ENCODE measurements at regions not wholly inside any gene's neighbourhood (a gene's known extent, or its start where the extent isn't known, plus 50 kb on each side); places are given as distances from the start of the nearest gene placed in this dataset.

DNA sequence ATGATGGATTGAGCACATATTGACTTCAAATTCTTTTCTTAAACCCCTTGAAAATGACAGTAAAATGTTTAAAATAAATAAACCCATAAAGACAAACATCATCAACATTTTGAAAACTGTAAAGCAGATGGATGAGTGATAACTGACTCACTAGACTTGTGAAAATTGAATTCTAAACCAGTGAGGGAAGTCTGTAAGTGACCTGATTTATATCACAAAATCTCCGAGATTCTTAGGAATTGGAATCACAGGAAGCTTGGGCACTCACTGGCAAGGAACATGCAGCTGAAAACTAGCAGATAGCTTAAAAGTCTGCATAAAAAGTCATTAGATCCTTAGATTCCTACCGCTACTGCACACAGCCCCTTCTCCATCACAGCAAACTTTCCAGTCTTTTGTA lies 51.3 kb upstream of the TSC22D1 start:
- Histone ChIP-seq H3K27ac (ENCODE audit: low read length) (no peak overlapping the region), H3K36me3 (ENCODE audit: control insufficient read depth, insufficient read depth, low read length) (no peaks in the 10 kb centered on the region), H3K4me3 (ENCODE audit: low read depth in 2 of 2, low read length in 2 of 2) (no peak overlapping the region), H3K27me3 (ENCODE audit: control insufficient read depth, insufficient read depth, low read length) (no peaks in the 10 kb centered on the region; the same call in 1 of the 2 replicates), H3K9me3 (ENCODE audit: control insufficient read depth, insufficient read depth, low read depth, low read length) (no peaks in the 10 kb centered on the region), H3K4me1 (ENCODE audit: control insufficient read depth, insufficient read depth, low read length) (no peaks in the 10 kb centered on the region)
- POLR2A ChIA-PET, result no interaction called here
- DNase-seq (ENCODE audit: low read depth, low spot score) (no peak), ATAC-seq (no peak)
- intact Hi-C loops (cut with micrococcal nuclease; ENCODE audit: unreplicated experiment) (no loop called here), in situ Hi-C loops (cut with HindIII; ENCODE audit: low pct_unique_long_range_greater_than_20kb, low sequenced_read_pairs) (no loop called here)
- TF ChIP-seq SIN3A (IDR thresholded peaks at IDR 0.05; ENCODE audit: borderline replicate concordance, insufficient read depth, low read depth, low read length) (no peak), TCF7L2 (IDR thresholded peaks at IDR 0.05; ENCODE audit: low read depth, low read length) (no peak)
- TF ChIP-seq, protein P1, sequence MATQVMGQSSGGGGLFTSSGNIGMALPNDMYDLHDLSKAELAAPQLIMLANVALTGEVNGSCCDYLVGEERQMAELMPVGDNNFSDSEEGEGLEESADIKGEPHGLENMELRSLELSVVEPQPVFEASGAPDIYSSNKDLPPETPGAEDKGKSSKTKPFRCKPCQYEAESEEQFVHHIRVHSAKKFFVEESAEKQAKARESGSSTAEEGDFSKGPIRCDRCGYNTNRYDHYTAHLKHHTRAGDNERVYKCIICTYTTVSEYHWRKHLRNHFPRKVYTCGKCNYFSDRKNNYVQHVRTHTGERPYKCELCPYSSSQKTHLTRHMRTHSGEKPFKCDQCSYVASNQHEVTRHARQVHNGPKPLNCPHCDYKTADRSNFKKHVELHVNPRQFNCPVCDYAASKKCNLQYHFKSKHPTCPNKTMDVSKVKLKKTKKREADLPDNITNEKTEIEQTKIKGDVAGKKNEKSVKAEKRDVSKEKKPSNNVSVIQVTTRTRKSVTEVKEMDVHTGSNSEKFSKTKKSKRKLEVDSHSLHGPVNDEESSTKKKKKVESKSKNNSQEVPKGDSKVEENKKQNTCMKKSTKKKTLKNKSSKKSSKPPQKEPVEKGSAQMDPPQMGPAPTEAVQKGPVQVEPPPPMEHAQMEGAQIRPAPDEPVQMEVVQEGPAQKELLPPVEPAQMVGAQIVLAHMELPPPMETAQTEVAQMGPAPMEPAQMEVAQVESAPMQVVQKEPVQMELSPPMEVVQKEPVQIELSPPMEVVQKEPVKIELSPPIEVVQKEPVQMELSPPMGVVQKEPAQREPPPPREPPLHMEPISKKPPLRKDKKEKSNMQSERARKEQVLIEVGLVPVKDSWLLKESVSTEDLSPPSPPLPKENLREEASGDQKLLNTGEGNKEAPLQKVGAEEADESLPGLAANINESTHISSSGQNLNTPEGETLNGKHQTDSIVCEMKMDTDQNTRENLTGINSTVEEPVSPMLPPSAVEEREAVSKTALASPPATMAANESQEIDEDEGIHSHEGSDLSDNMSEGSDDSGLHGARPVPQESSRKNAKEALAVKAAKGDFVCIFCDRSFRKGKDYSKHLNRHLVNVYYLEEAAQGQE (IDR thresholded peaks at IDR 0.05; ENCODE audit: insufficient read depth in 1 of 2, low read depth in 2 of 2, low read length in 1 of 2), result no peak
- TF ChIP-seq, protein P2, sequence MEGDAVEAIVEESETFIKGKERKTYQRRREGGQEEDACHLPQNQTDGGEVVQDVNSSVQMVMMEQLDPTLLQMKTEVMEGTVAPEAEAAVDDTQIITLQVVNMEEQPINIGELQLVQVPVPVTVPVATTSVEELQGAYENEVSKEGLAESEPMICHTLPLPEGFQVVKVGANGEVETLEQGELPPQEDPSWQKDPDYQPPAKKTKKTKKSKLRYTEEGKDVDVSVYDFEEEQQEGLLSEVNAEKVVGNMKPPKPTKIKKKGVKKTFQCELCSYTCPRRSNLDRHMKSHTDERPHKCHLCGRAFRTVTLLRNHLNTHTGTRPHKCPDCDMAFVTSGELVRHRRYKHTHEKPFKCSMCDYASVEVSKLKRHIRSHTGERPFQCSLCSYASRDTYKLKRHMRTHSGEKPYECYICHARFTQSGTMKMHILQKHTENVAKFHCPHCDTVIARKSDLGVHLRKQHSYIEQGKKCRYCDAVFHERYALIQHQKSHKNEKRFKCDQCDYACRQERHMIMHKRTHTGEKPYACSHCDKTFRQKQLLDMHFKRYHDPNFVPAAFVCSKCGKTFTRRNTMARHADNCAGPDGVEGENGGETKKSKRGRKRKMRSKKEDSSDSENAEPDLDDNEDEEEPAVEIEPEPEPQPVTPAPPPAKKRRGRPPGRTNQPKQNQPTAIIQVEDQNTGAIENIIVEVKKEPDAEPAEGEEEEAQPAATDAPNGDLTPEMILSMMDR (IDR thresholded peaks at IDR 0.05), result no peak
- no TSS peak for BruUV-seq (replicated peaks)
- CTCF ChIA-PET, result no interaction called here

DNA sequence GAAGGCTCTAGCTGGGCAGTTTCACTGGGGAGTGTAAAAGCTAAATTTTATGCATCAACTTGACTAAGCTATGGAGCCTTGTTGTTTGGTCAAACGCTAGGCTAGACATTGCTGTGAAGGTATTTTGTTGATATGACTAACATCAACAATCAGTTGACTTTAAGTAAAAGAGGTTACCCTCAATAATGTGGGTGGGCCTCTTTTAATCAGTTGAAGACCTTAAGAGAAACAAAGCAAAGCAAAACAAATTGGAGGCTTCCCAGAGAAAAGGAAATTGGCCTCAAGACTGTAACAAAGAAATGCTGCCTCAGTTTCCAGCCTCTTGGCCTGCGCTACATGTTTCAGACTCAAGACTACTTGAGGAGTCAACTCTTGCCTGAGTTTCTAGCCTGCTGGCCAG lies 50.0 kb upstream of the TSC22D1 start:
- H3K36me3 ChIP-seq (ENCODE audit: control insufficient read depth, insufficient read depth, low read length), result no peaks in the 10 kb centered on the region
- H3K27me3 ChIP-seq (ENCODE audit: control insufficient read depth, insufficient read depth, low read length), result no peaks in the 10 kb centered on the region; the same call in 1 of the 2 replicates
- TF ChIP-seq POLR2AphosphoS5 (IDR thresholded peaks at IDR 0.05; ENCODE audit: low read depth, low read length), result no peak
- no peak for TF ChIP-seq TCF7L2 (IDR thresholded peaks at IDR 0.05; ENCODE audit: low read depth, low read length)
- ChIA-PET POLR2A (no interaction called here), CTCF (no interaction called here)
- intact Hi-C loops (cut with micrococcal nuclease; ENCODE audit: unreplicated experiment) (no loop called here), in situ Hi-C loops (cut with HindIII; ENCODE audit: low pct_unique_long_range_greater_than_20kb, low sequenced_read_pairs) (no loop called here)
- no peak overlapping the region for H3K27ac ChIP-seq (ENCODE audit: low read length)
- no peak overlapping the region for H3K4me3 ChIP-seq (ENCODE audit: low read depth in 2 of 2, low read length in 2 of 2)
- BruUV-seq (replicated peaks), result no TSS peak
- no peaks in the 10 kb centered on the region for H3K4me1 ChIP-seq (ENCODE audit: control insufficient read depth, insufficient read depth, low read length)
- no peak for ATAC-seq
- H3K9me3 ChIP-seq (ENCODE audit: control insufficient read depth, insufficient read depth, low read depth, low read length), result no peaks in the 10 kb centered on the region
- no peak for DNase-seq (ENCODE audit: low read depth, low spot score)
